CD4-positive, alpha-beta T cell treated with Interleukin-15 for 4 hours (primary cell): ENCODE measurements at regions not wholly inside any gene's neighbourhood (a gene's known extent, or its start where the extent isn't known, plus 50 kb on each side); places are given as distances from the start of the nearest gene placed in this dataset.

Experiments
- DNase-seq: peaks from one replicate; pipeline ENCODE4 v3.0.0-alpha.2; 2020; ENCODE audit warnings: low spot score

GRCh38 chrX:39741904-39742303, 355.9 kb downstream of the BCOR start:
- DNase-seq = no peak

- no peak for DNase-seq
These were observed 351.9 kb downstream of the BCOR start for GRCh38 chrX:39745818-39746217.

- DNase-seq = no peak
These were observed 348.6 kb downstream of the BCOR start for GRCh38 chrX:39749135-39749534.

- DNase-seq = no peak
These were observed 348.0 kb downstream of the BCOR start for GRCh38 chrX:39749728-39750127.

- DNase-seq = no peak
These were observed 347.4 kb downstream of the BCOR start for GRCh38 chrX:39750256-39750790.

- no peak for DNase-seq
These were observed 346.9 kb downstream of the BCOR start for GRCh38 chrX:39750848-39751247.

- no peak for DNase-seq
These were observed 344.9 kb downstream of the BCOR start for GRCh38 chrX:39752815-39753214.

GRCh38 chrX:39753293-39753996, 344.3 kb downstream of the BCOR start:
- DNase-seq = no peak

- no peak for DNase-seq
These were observed 342.4 kb downstream of the BCOR start for GRCh38 chrX:39755143-39756032.

GRCh38 chrX:39756086-39756883, 341.5 kb downstream of the BCOR start:
- DNase-seq = no peak

GRCh38 chrX:39757971-39758370, 339.8 kb downstream of the BCOR start:
- DNase-seq = no peak

GRCh38 chrX:39758791-39759525, 338.8 kb downstream of the BCOR start:
- no peak for DNase-seq

- DNase-seq = no peak
These were observed 338.1 kb downstream of the BCOR start for GRCh38 chrX:39759526-39760224.

GRCh38 chrX:39760930-39761329, 336.8 kb downstream of the BCOR start:
- DNase-seq = no peak

GRCh38 chrX:39762266-39762841, 335.4 kb downstream of the BCOR start:
- DNase-seq = no peak

- no peak for DNase-seq
These were observed 333.3 kb downstream of the BCOR start for GRCh38 chrX:39764441-39764914.

GRCh38 chrX:39765327-39765726, 332.4 kb downstream of the BCOR start:
- DNase-seq = no peak

GRCh38 chrX:39766085-39766726, 331.6 kb downstream of the BCOR start:
- peak; percentile 50 for DNase-seq

- no peak for DNase-seq
These were observed 330.9 kb downstream of the BCOR start for GRCh38 chrX:39766855-39767254.

GRCh38 chrX:39767446-39767845, 330.3 kb downstream of the BCOR start:
- DNase-seq = no peak
